NCI-H774 (cell line): ENCODE measurements at regions not wholly inside any gene's neighbourhood (a gene's known extent, or its start where the extent isn't known, plus 50 kb on each side); places are given as distances from the start of the nearest gene placed in this dataset.
"Not testable (repeated sequence)": the region's sequence is repeated elsewhere in the genome, so short reads cannot be mapped to it uniquely, and the experiment has no call there.

ENCODE experiments used
- DNase-seq: peaks from one replicate; lab custom pipeline; 2025; lab: John Stamatoyannopoulos, UW

- no peak for DNase-seq
Measured at GRCh38 chr12:68425998-68426397, 93.8 kb upstream of the MDM1 start.

GRCh38 chr12:68428211-68428610 lies 96.0 kb upstream of the MDM1 start:
- no peak for DNase-seq

GRCh38 chr12:68428724-68429501 lies 96.8 kb upstream of the MDM1 start:
- no peak for DNase-seq

- DNase-seq, result no peak
Measured at GRCh38 chr12:68429696-68430095, 97.5 kb upstream of the MDM1 start.

- DNase-seq, result no peak
Measured at GRCh38 chr12:68431786-68432185, 99.6 kb upstream of the MDM1 start.

- no peak for DNase-seq
Measured at GRCh38 chr12:68432622-68433021, 100.5 kb upstream of the MDM1 start.

- no peak for DNase-seq
Measured at GRCh38 chr12:68434391-68435298, 102.5 kb upstream of the MDM1 start.

GRCh38 chr12:68435299-68435637 lies 103.1 kb upstream of the MDM1 start:
- no peak for DNase-seq

- DNase-seq, result no peak
Measured at GRCh38 chr12:68435816-68436215, 103.7 kb upstream of the MDM1 start.

GRCh38 chr12:68438601-68439000 lies 106.4 kb upstream of the MDM1 start:
- no peak for DNase-seq

GRCh38 chr12:68439368-68440045 lies 107.3 kb upstream of the MDM1 start:
- DNase-seq, result no peak

GRCh38 chr12:68440068-68440581 lies 108.0 kb upstream of the MDM1 start:
- no peak for DNase-seq

GRCh38 chr12:68441167-68441566 lies 109.0 kb upstream of the MDM1 start:
- DNase-seq, result no peak

- DNase-seq, result not testable (repeated sequence)
Measured at GRCh38 chr12:68442353-68442972, 110.3 kb upstream of the MDM1 start.

GRCh38 chr12:68443695-68444094 lies 111.5 kb upstream of the MDM1 start:
- not testable (repeated sequence) for DNase-seq

- DNase-seq, result no peak
Measured at GRCh38 chr12:68445824-68446223, 113.7 kb upstream of the MDM1 start.

GRCh38 chr12:68446384-68446783 lies 114.2 kb upstream of the MDM1 start:
- no peak for DNase-seq

GRCh38 chr12:68446901-68447796 lies 115.0 kb upstream of the MDM1 start:
- peak; percentile 44 for DNase-seq

GRCh38 chr12:68447797-68448260 lies 115.7 kb upstream of the MDM1 start:
- DNase-seq, result no peak

- DNase-seq, result no peak
Measured at GRCh38 chr12:68449196-68449595, 117.0 kb upstream of the MDM1 start.

GRCh38 chr12:68450947-68451260 lies 118.7 kb upstream of the MDM1 start:
- no peak for DNase-seq
